Activated T-cell treated with anti-CD3 and anti-CD28 coated beads, Interleukin-2, amount 50 U/mL, for 4 hours (primary cell): ENCODE measurements at regions not wholly inside any gene's neighbourhood (a gene's known extent, or its start where the extent isn't known, plus 50 kb on each side); places are given as distances from the start of the nearest gene placed in this dataset.
"Not testable (repeated sequence)": the region's sequence is repeated elsewhere in the genome, so short reads cannot be mapped to it uniquely, and the experiment has no call there.

Source experiments
- ATAC-seq, 2 donors: fragments of 200-7000 bp; cut with Tn5 transposase; one replicate each; pipeline ENCODE4 v1.10.0; 2021
- DNase-seq: peaks from one replicate; pipeline ENCODE4 v3.0.0-alpha.2; 2020
- H3K27me3 Mint-ChIP-seq: one replicate; pipeline ENCODE4 v1.8.0; 2021; ENCODE audit warnings: low read depth, mixed read lengths
- H3K36me3 Mint-ChIP-seq: one replicate; pipeline ENCODE4 v1.8.0; 2022; ENCODE audit warnings: mixed read lengths; ENCODE audit not compliant: insufficient read depth
- H3K4me1 Mint-ChIP-seq: one replicate; pipeline ENCODE4 v1.8.0; 2021; ENCODE audit warnings: low read depth, mixed read lengths
- H3K4me3 Mint-ChIP-seq: one replicate; pipeline ENCODE4 v1.8.0; 2021; ENCODE audit warnings: mild to moderate bottlenecking, moderate library complexity, mixed read lengths
- H3K9me3 Mint-ChIP-seq: one replicate; pipeline ENCODE4 v1.8.0; 2021; ENCODE audit warnings: mixed read lengths

GRCh38 chr15:53126144-53126543 lies 336.0 kb upstream of the ONECUT1 start:
- Mint-ChIP-seq H3K36me3 (no peaks in the 10 kb centered on the region), H3K4me3 (no peak overlapping the region), H3K9me3 (no peaks in the 10 kb centered on the region), H3K27me3 (no peaks in the 10 kb centered on the region), H3K4me1 (no peaks in the 10 kb centered on the region)
- DNase-seq (no peak), ATAC-seq (no peak)

- ATAC-seq (no peak), DNase-seq (no peak)
- no peak overlapping the region for H3K4me3 Mint-ChIP-seq
- H3K27me3 Mint-ChIP-seq = no peaks in the 10 kb centered on the region
- H3K9me3 Mint-ChIP-seq = no peaks in the 10 kb centered on the region
- no peaks in the 10 kb centered on the region for H3K4me1 Mint-ChIP-seq
- H3K36me3 Mint-ChIP-seq = no peaks in the 10 kb centered on the region
Measured at GRCh38 chr15:53122818-53123217, 332.7 kb upstream of the ONECUT1 start.

GRCh38 chr15:53116915-53117314 lies 326.8 kb upstream of the ONECUT1 start:
- H3K27me3 Mint-ChIP-seq = not testable (repeated sequence)

GRCh38 chr15:53116169-53116568 lies 326.0 kb upstream of the ONECUT1 start:
- no peak overlapping the region for H3K4me3 Mint-ChIP-seq
- H3K4me1 Mint-ChIP-seq = no peaks in the 10 kb centered on the region
- peaks cover 3% of the 10 kb centered on the region for H3K9me3 Mint-ChIP-seq
- H3K27me3 Mint-ChIP-seq = peaks cover 4% of the 10 kb centered on the region
- ATAC-seq = no peak
- DNase-seq = no peak
- no peaks in the 10 kb centered on the region for H3K36me3 Mint-ChIP-seq

More at GRCh38 chr15:53116915-53117314, 326.8 kb upstream of the ONECUT1 start:
- not testable (repeated sequence) for ATAC-seq, H3K4me1 Mint-ChIP-seq, H3K36me3 Mint-ChIP-seq, H3K9me3 Mint-ChIP-seq, DNase-seq, H3K4me3 Mint-ChIP-seq

- H3K4me3 Mint-ChIP-seq = no peak overlapping the region
- H3K27me3 Mint-ChIP-seq = peaks cover 4% of the 10 kb centered on the region
- no peaks in the 10 kb centered on the region for H3K4me1 Mint-ChIP-seq
- no peaks in the 10 kb centered on the region for H3K36me3 Mint-ChIP-seq
- ATAC-seq (no peak), DNase-seq (no peak)
- H3K9me3 Mint-ChIP-seq = peaks cover 3% of the 10 kb centered on the region
Measured at GRCh38 chr15:53115563-53115962, 325.4 kb upstream of the ONECUT1 start.

- H3K4me1 Mint-ChIP-seq = no peaks in the 10 kb centered on the region
- H3K9me3 Mint-ChIP-seq = peaks cover 3% of the 10 kb centered on the region
- peaks cover 4% of the 10 kb centered on the region for H3K27me3 Mint-ChIP-seq
- no peak overlapping the region for H3K4me3 Mint-ChIP-seq
- no peaks in the 10 kb centered on the region for H3K36me3 Mint-ChIP-seq
- no peak for ATAC-seq
- DNase-seq = no peak
Measured at GRCh38 chr15:53114960-53115359, 324.8 kb upstream of the ONECUT1 start.

GRCh38 chr15:53110999-53111398 lies 320.9 kb upstream of the ONECUT1 start:
- Mint-ChIP-seq H3K9me3 (no peaks in the 10 kb centered on the region), H3K36me3 (no peaks in the 10 kb centered on the region), H3K4me1 (no peaks in the 10 kb centered on the region), H3K27me3 (peaks cover 4% of the 10 kb centered on the region), H3K4me3 (no peak overlapping the region)
- DNase-seq (no peak), ATAC-seq (no peak)

- H3K27me3 Mint-ChIP-seq = peaks cover 3% of the 10 kb centered on the region
- no peak for ATAC-seq
- no peak overlapping the region for H3K4me3 Mint-ChIP-seq
- H3K9me3 Mint-ChIP-seq = no peaks in the 10 kb centered on the region
- no peaks in the 10 kb centered on the region for H3K36me3 Mint-ChIP-seq
- DNase-seq = no peak
- no peaks in the 10 kb centered on the region for H3K4me1 Mint-ChIP-seq
Measured at GRCh38 chr15:53108319-53108718, 318.2 kb upstream of the ONECUT1 start.

- no peak for DNase-seq
- Mint-ChIP-seq H3K4me3 (no peak overlapping the region), H3K27me3 (no peaks in the 10 kb centered on the region), H3K36me3 (no peaks in the 10 kb centered on the region), H3K4me1 (no peaks in the 10 kb centered on the region), H3K9me3 (no peaks in the 10 kb centered on the region)
- no peak for ATAC-seq
Measured at GRCh38 chr15:53107855-53108254, 317.7 kb upstream of the ONECUT1 start.

GRCh38 chr15:53106505-53107286 lies 316.6 kb upstream of the ONECUT1 start:
- Mint-ChIP-seq H3K4me1 (no peaks in the 10 kb centered on the region), H3K9me3 (no peaks in the 10 kb centered on the region), H3K27me3 (no peaks in the 10 kb centered on the region), H3K4me3 (no peak overlapping the region), H3K36me3 (no peaks in the 10 kb centered on the region)
- ATAC-seq (no peak), DNase-seq (no peak)

- Mint-ChIP-seq H3K4me3 (no peak overlapping the region), H3K9me3 (no peaks in the 10 kb centered on the region), H3K4me1 (no peaks in the 10 kb centered on the region), H3K27me3 (no peaks in the 10 kb centered on the region), H3K36me3 (no peaks in the 10 kb centered on the region)
- ATAC-seq (no peak), DNase-seq (no peak)
Measured at GRCh38 chr15:53102483-53102882, 312.3 kb upstream of the ONECUT1 start.

GRCh38 chr15:53080484-53080883 lies 290.3 kb upstream of the ONECUT1 start:
- Mint-ChIP-seq H3K27me3 (no peaks in the 10 kb centered on the region), H3K4me1 (no peaks in the 10 kb centered on the region), H3K36me3 (no peaks in the 10 kb centered on the region), H3K4me3 (no peak overlapping the region), H3K9me3 (no peaks in the 10 kb centered on the region)
- ATAC-seq (no peak), DNase-seq (no peak)

- no peak for DNase-seq
- H3K36me3 Mint-ChIP-seq = no peaks in the 10 kb centered on the region
- H3K9me3 Mint-ChIP-seq = peaks cover 7% of the 10 kb centered on the region
- H3K4me3 Mint-ChIP-seq = no peak overlapping the region
- H3K27me3 Mint-ChIP-seq = no peaks in the 10 kb centered on the region
- ATAC-seq = no peak
- H3K4me1 Mint-ChIP-seq = no peaks in the 10 kb centered on the region
Measured at GRCh38 chr15:53074221-53074620, 284.1 kb upstream of the ONECUT1 start.

GRCh38 chr15:53072077-53072476 lies 281.9 kb upstream of the ONECUT1 start:
- ATAC-seq = no peak
- Mint-ChIP-seq H3K4me1 (no peaks in the 10 kb centered on the region), H3K36me3 (no peaks in the 10 kb centered on the region), H3K4me3 (no peak overlapping the region), H3K27me3 (no peaks in the 10 kb centered on the region), H3K9me3 (peaks cover 7% of the 10 kb centered on the region)
- DNase-seq = no peak

- peaks cover 7% of the 10 kb centered on the region for H3K9me3 Mint-ChIP-seq
- no peaks in the 10 kb centered on the region for H3K4me1 Mint-ChIP-seq
- no peak overlapping the region for H3K4me3 Mint-ChIP-seq
- ATAC-seq (no peak), DNase-seq (no peak)
- no peaks in the 10 kb centered on the region for H3K36me3 Mint-ChIP-seq
- H3K27me3 Mint-ChIP-seq = no peaks in the 10 kb centered on the region
Measured at GRCh38 chr15:53068636-53069035, 278.5 kb upstream of the ONECUT1 start.
